AG04449 (cell line): ENCODE measurements at regions not wholly inside any gene's neighbourhood (a gene's known extent, or its start where the extent isn't known, plus 50 kb on each side); places are given as distances from the start of the nearest gene placed in this dataset.

Experiments
- CTCF ChIA-PET: fragments of 350-600 bp; formaldehyde crosslinking; extraction: SDS; loops from one replicate; lab custom pipeline; 2021; ENCODE audit warnings: antibody characterized with exemption; lab: Yijun Ruan, JAX
- POLR2A ChIA-PET: fragments of 400-600, 350-600 bp; formaldehyde crosslinking; extraction: SDS; loops from one replicate; lab custom pipeline; 2020; ENCODE audit warnings: antibody characterized with exemption, inconsistent platforms; lab: Yijun Ruan, JAX
- DNase-seq: peaks from one replicate; pipeline ENCODE4 v3.0.0-alpha.2; 2010; ENCODE audit warnings: low read depth, low spot score
- H3K4me3 ChIP-seq: 2 replicates; pipeline ENCODE4 v1.5.1; 2011; ENCODE audit warnings: low read depth, mild to moderate bottlenecking, control low read depth, low read length
- TF ChIP-seq, protein P1 (sequence below): IDR thresholded peaks from one replicate; pipeline ENCODE4 v1.5.1; 2011; ENCODE audit warnings: mild to moderate bottlenecking, moderate library complexity, low read length, control low read depth, inconsistent platforms; ENCODE audit not compliant: insufficient read depth; ENCODE audit errors: missing control alignments

- TF ChIP-seq, protein P1, sequence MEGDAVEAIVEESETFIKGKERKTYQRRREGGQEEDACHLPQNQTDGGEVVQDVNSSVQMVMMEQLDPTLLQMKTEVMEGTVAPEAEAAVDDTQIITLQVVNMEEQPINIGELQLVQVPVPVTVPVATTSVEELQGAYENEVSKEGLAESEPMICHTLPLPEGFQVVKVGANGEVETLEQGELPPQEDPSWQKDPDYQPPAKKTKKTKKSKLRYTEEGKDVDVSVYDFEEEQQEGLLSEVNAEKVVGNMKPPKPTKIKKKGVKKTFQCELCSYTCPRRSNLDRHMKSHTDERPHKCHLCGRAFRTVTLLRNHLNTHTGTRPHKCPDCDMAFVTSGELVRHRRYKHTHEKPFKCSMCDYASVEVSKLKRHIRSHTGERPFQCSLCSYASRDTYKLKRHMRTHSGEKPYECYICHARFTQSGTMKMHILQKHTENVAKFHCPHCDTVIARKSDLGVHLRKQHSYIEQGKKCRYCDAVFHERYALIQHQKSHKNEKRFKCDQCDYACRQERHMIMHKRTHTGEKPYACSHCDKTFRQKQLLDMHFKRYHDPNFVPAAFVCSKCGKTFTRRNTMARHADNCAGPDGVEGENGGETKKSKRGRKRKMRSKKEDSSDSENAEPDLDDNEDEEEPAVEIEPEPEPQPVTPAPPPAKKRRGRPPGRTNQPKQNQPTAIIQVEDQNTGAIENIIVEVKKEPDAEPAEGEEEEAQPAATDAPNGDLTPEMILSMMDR, result no peak
- no peak overlapping the region for H3K4me3 ChIP-seq
- CTCF ChIA-PET, result no interaction called here
These were observed 293.3 kb downstream of the CSNK1G3 start for GRCh38 chr5:123805300-123805699.

DNA sequence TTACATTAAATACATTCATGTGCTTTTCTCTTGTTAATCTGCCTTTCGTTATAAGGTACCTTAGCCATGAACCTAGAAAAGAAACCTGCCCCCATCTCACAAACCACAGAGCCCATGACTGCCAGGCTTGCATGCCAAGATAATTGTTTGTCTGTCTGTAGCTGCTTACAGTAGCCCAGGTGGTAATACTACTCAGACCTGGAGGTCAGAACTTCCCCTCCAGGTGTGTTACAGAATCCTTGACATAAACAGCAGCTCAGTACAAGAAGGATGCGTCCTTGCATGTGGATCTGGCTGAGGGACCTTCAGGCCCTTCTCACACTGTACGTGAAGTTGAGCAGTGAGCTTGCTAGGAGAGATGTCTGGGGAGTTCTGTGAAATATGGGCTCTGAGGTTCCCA, 291.4 kb downstream of the CSNK1G3 start:
- CTCF ChIA-PET, result no interaction called here
- TF ChIP-seq, protein P1, result no peak
- H3K4me3 ChIP-seq, result no peak overlapping the region
- POLR2A ChIA-PET, result interaction anchor here (1.1 kb wide), 1 partner anchor 11 kb away, joined by 3 read pairs; no protein-coding TSS in a partner anchor
- DNase-seq, result no peak

More at GRCh38 chr5:123805300-123805699, 293.3 kb downstream of the CSNK1G3 start:
- no peak for DNase-seq
- POLR2A ChIA-PET, result no interaction called here

GRCh38 chr5:123802298-123802951, 290.4 kb downstream of the CSNK1G3 start:
- DNase-seq, result no peak
- TF ChIP-seq, protein P1, result no peak
- no peak overlapping the region for H3K4me3 ChIP-seq
- ChIA-PET CTCF (no interaction called here), POLR2A (no interaction called here)

DNA sequence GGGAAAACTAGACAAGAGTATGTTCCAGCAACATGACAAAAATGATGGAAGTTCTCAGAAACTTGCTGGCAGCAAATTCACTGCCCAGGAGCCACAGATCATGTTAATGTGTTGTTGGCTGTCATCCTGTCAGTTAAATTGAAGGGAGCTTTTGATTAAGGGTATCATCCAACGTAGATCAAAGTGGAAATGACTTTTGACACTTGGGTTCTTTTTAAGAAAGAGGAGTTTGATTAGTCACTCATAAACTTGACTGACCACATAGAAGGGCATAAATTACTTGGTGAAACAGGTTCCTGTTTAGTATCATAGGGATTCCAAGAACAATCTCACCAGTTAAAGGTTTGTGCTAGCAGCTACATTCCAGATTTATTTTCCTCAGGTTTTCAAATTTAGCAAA, 288.7 kb downstream of the CSNK1G3 start:
- CTCF ChIA-PET, result interaction anchor here (1.3 kb wide), 1 partner anchor 15 kb away, joined by 3 read pairs; no protein-coding TSS in a partner anchor
- no peak overlapping the region for H3K4me3 ChIP-seq
- TF ChIP-seq, protein P1, result no peak
- DNase-seq, result no peak
- POLR2A ChIA-PET, result no interaction called here

GRCh38 chr5:123795688-123796087, 283.7 kb downstream of the CSNK1G3 start:
- DNase-seq, result no peak
- no peak overlapping the region for H3K4me3 ChIP-seq
- ChIA-PET CTCF (interaction anchor here (0.6 to 1.3 kb wide), 2 partner anchors 8 to 165 kb away, joined by 3 read pairs; no protein-coding TSS in a partner anchor), POLR2A (no interaction called here)
- TF ChIP-seq, protein P1, result no peak

DNA sequence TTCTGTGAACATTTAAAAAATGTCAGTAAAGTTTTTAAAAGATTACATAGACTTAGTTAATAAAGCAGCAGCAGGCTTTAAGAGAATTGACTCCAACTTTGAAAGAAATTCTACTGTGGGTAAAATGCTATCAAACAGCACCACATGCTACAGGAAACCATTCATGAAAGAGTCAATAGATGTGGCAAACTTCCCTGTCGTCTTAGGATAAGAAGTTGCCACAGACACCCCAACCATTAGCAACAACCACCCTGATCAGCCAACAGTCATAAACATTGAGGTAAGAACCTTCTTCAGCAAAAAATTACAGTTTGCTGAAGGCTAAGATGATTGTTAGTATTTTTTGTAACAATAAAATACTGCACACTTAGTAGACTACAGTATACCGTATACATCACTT, 278.2 kb downstream of the CSNK1G3 start:
- H3K4me3 ChIP-seq, result no peak overlapping the region
- ChIA-PET POLR2A (no interaction called here), CTCF (no interaction called here)
- TF ChIP-seq, protein P1, result no peak
- DNase-seq, result no peak
